H9 (cell line): ENCODE measurements at regions not wholly inside any gene's neighbourhood (a gene's known extent, or its start where the extent isn't known, plus 50 kb on each side); places are given as distances from the start of the nearest gene placed in this dataset.

Experiments used
- DNase-seq: peaks from one replicate; pipeline ENCODE4 v3.0.0-alpha.2; 2017
- H2AFZ ChIP-seq: one replicate; pipeline ENCODE4 v1.6.1; 2013; ENCODE audit warnings: mild to moderate bottlenecking, low read length, control low read depth, moderate library complexity
- H2AK5ac ChIP-seq: 2 replicates; pipeline ENCODE4 v1.6.1; 2013; ENCODE audit warnings: low read length, control low read depth, mixed read lengths; ENCODE audit not compliant: insufficient read length
- H2BK120ac ChIP-seq: one replicate; pipeline ENCODE4 v1.6.1; 2013; ENCODE audit warnings: low read depth, mild to moderate bottlenecking, low read length, control low read depth, inconsistent platforms; ENCODE audit not compliant: poor library complexity, severe bottlenecking
- H2BK12ac ChIP-seq: 2 replicates; pipeline ENCODE4 v1.6.1; 2013; ENCODE audit warnings: low read length, control low read depth, mixed read lengths, low read depth; ENCODE audit not compliant: insufficient read length
- H2BK15ac ChIP-seq: 2 replicates; pipeline ENCODE4 v1.6.1; 2013; ENCODE audit warnings: low read depth, low read length, control low read depth
- H2BK20ac ChIP-seq: one replicate; pipeline ENCODE4 v1.6.1; 2013; ENCODE audit warnings: low read depth, mild to moderate bottlenecking, low read length, control low read depth, inconsistent platforms; ENCODE audit not compliant: poor library complexity, severe bottlenecking
- H2BK5ac ChIP-seq: 2 replicates; pipeline ENCODE4 v1.6.1; 2013; ENCODE audit warnings: low read length, control low read depth, mixed read lengths; ENCODE audit not compliant: insufficient read length
- H3K14ac ChIP-seq: 2 replicates; pipeline ENCODE4 v1.6.1; 2013; ENCODE audit warnings: low read length, control low read depth; ENCODE audit not compliant: insufficient read depth
- H3K18ac ChIP-seq: 2 replicates; pipeline ENCODE4 v1.6.1; 2013; ENCODE audit warnings: low read depth, mild to moderate bottlenecking, mixed read lengths, low read length, control low read depth; ENCODE audit not compliant: insufficient read length
- H3K23ac ChIP-seq: 2 replicates; pipeline ENCODE4 v1.6.1; 2013; ENCODE audit warnings: low read length, control low read depth, mixed read lengths, low read depth; ENCODE audit not compliant: insufficient read length
- H3K23me2 ChIP-seq: 2 replicates; pipeline ENCODE4 v1.6.1; 2013; ENCODE audit warnings: low read depth, mild to moderate bottlenecking, mixed read lengths, low read length, control low read depth; ENCODE audit not compliant: insufficient read length, poor library complexity, severe bottlenecking
- H3K27ac ChIP-seq: 2 replicates; pipeline ENCODE4 v1.5.1; 2013; ENCODE audit warnings: low read length, control low read depth, mixed read lengths, low read depth; ENCODE audit not compliant: insufficient read length
- H3K27me3 ChIP-seq: 2 replicates; pipeline ENCODE4 v1.6.1; 2013; ENCODE audit warnings: low read length, control low read depth, inconsistent platforms; ENCODE audit not compliant: insufficient read depth
- H3K4ac ChIP-seq: 2 replicates; pipeline ENCODE4 v1.6.1; 2013; ENCODE audit warnings: low read depth, mild to moderate bottlenecking, control low read depth, inconsistent platforms, low read length, moderate library complexity
- H3K4me1 ChIP-seq: 2 replicates; pipeline ENCODE4 v1.6.1; 2013; ENCODE audit warnings: low read length, control low read depth, inconsistent platforms; ENCODE audit not compliant: insufficient read depth
- H3K4me2 ChIP-seq: 2 replicates; pipeline ENCODE4 v1.6.1; 2013; ENCODE audit warnings: low read length, control low read depth, mixed read lengths; ENCODE audit not compliant: insufficient read length, insufficient read depth
- H3K56ac ChIP-seq: 2 replicates; pipeline ENCODE4 v1.6.1; 2013; ENCODE audit warnings: low read depth, mild to moderate bottlenecking, mixed read lengths, low read length, control low read depth; ENCODE audit not compliant: insufficient read length
- H3K79me1 ChIP-seq: 2 replicates; pipeline ENCODE4 v1.6.1; 2013; ENCODE audit warnings: low read depth, mild to moderate bottlenecking, moderate library complexity, low read length, control low read depth, inconsistent platforms; ENCODE audit not compliant: insufficient read depth, poor library complexity, severe bottlenecking
- H3K79me2 ChIP-seq: 2 replicates; pipeline ENCODE4 v1.6.1; 2013; ENCODE audit warnings: low read length, control low read depth, inconsistent platforms; ENCODE audit not compliant: insufficient read depth
- H3K9ac ChIP-seq: 2 replicates; pipeline ENCODE4 v1.6.1; 2013; ENCODE audit warnings: low read length, control low read depth, mixed read lengths; ENCODE audit not compliant: insufficient read length; ENCODE audit errors: extremely low read depth
- H3K9me3 ChIP-seq: one replicate; pipeline ENCODE4 v1.6.1; 2013; ENCODE audit warnings: low read depth, low read length, inconsistent platforms; ENCODE audit not compliant: control insufficient read depth
- H3T11ph ChIP-seq: one replicate; pipeline ENCODE4 v1.6.1; 2013; ENCODE audit warnings: mild to moderate bottlenecking, low read length, control low read depth, inconsistent platforms
- H4K20me1 ChIP-seq: one replicate; pipeline ENCODE4 v1.6.1; 2013; ENCODE audit not compliant: control insufficient read depth, insufficient read length, insufficient read depth
- H4K5ac ChIP-seq: 2 replicates; pipeline ENCODE4 v1.6.1; 2013; ENCODE audit warnings: low read depth, mild to moderate bottlenecking, mixed read lengths, low read length, control low read depth; ENCODE audit not compliant: insufficient read length
- H4K8ac ChIP-seq: replicated peaks from 2 replicates; pipeline ENCODE4 v1.6.1; 2013; ENCODE audit warnings: low read length, control low read depth, mixed read lengths, low read depth; ENCODE audit not compliant: insufficient read length
- H4K91ac ChIP-seq: 2 replicates; pipeline ENCODE4 v1.6.1; 2013; ENCODE audit warnings: low read depth, mild to moderate bottlenecking, moderate library complexity, mixed read lengths, low read length, control low read depth; ENCODE audit not compliant: insufficient read length
- H3K27ac Mint-ChIP-seq, 3 experiments: 2 replicates in 2 of 3; 3 replicates in 1 of 3; pipeline ENCODE4 v1.8.0; 2020 to 2021; ENCODE audit warnings: mixed read lengths in 3 of 3, mild to moderate bottlenecking in 1 of 3, moderate library complexity in 1 of 3
- H3K27me3 Mint-ChIP-seq: 2 replicates; pipeline ENCODE4 v1.8.0; 2021; ENCODE audit warnings: low read depth, mild to moderate bottlenecking, moderate library complexity, mixed read lengths
- H3K36me3 Mint-ChIP-seq, 3 experiments: 2 replicates in 2 of 3; 3 replicates in 1 of 3; pipeline ENCODE4 v1.8.0; 2020 to 2021; ENCODE audit warnings: low read depth in 3 of 3, mixed read lengths in 3 of 3; ENCODE audit not compliant: insufficient read depth in 1 of 3
- H3K4me1 Mint-ChIP-seq, 2 experiments: 2 replicates each; pipeline ENCODE4 v1.8.0; 2020; ENCODE audit warnings: mixed read lengths in 2 of 2
- H3K4me3 Mint-ChIP-seq, 2 experiments: 2 replicates in 1 of 2; 3 replicates in 1 of 2; pipeline ENCODE4 v1.8.0; 2020 to 2021; ENCODE audit warnings: mild to moderate bottlenecking in 2 of 2, mixed read lengths in 2 of 2, moderate library complexity in 1 of 2
- H3K9me3 Mint-ChIP-seq, 2 experiments: 2 replicates in 1 of 2; 3 replicates in 1 of 2; pipeline ENCODE4 v1.8.0; 2020; ENCODE audit warnings: mild to moderate bottlenecking in 2 of 2, mixed read lengths in 2 of 2, moderate library complexity in 1 of 2
- WGBS: extraction: QIAGEN DNeasy Blood & Tissue Kit; methylation state at CpG from one replicate; pipeline ENCODE4 v1.1.7; 2013; ENCODE audit warnings: missing lambda C conversion rate, low lambda C conversion rate, mixed read lengths; ENCODE audit not compliant: insufficient read length; ENCODE audit errors: extremely low coverage; 5-methylcytosine and 5-hydroxymethylcytosine counted together
- TF ChIP-seq, protein P1 (sequence below): fragments of 200-600 bp; sonication (generic); conservative IDR thresholded peaks from 3 replicates; pipeline ENCODE4 v1.8.0; 2021; ENCODE audit warnings: antibody characterized with exemption, mild to moderate bottlenecking

- H2BK15ac ChIP-seq = no peak overlapping the region
- no peak overlapping the region for H3T11ph ChIP-seq
- no peak overlapping the region for H2AK5ac ChIP-seq
- H3K4me1 ChIP-seq = no peaks in the 10 kb centered on the region
- H3K9me3 Mint-ChIP-seq = no peaks in the 10 kb centered on the region
- H3K79me2 ChIP-seq = no peaks in the 10 kb centered on the region
- H3K4me2 ChIP-seq = no peak overlapping the region
- H3K27me3 ChIP-seq = no peaks in the 10 kb centered on the region
- no peak overlapping the region for H3K27ac Mint-ChIP-seq
- no peak overlapping the region for H3K14ac ChIP-seq
- H4K5ac ChIP-seq = no peak overlapping the region
- H3K36me3 Mint-ChIP-seq = no peaks in the 10 kb centered on the region
- H3K27ac ChIP-seq = no peak overlapping the region
- no peaks in the 10 kb centered on the region for H4K20me1 ChIP-seq
- H2BK5ac ChIP-seq = no peak overlapping the region
- H3K23me2 ChIP-seq = no peaks in the 10 kb centered on the region
- no peak overlapping the region for H2BK12ac ChIP-seq
- no peak overlapping the region for H2BK120ac ChIP-seq
- no peak overlapping the region for H3K4ac ChIP-seq
- no CpG with 5 or more reads among the region's 2 CpGs for WGBS
- no peak overlapping the region for H4K8ac ChIP-seq
- H3K27me3 Mint-ChIP-seq = peaks cover 11% of the 10 kb centered on the region
- H3K4me3 Mint-ChIP-seq = no peak overlapping the region
- H3K4me1 Mint-ChIP-seq = no peaks in the 10 kb centered on the region
- no peak overlapping the region for H3K18ac ChIP-seq
- no peak for DNase-seq
- H3K23ac ChIP-seq = no peak overlapping the region
- H3K9me3 ChIP-seq = no peaks in the 10 kb centered on the region
- no peak overlapping the region for H2BK20ac ChIP-seq
- TF ChIP-seq, protein P1, sequence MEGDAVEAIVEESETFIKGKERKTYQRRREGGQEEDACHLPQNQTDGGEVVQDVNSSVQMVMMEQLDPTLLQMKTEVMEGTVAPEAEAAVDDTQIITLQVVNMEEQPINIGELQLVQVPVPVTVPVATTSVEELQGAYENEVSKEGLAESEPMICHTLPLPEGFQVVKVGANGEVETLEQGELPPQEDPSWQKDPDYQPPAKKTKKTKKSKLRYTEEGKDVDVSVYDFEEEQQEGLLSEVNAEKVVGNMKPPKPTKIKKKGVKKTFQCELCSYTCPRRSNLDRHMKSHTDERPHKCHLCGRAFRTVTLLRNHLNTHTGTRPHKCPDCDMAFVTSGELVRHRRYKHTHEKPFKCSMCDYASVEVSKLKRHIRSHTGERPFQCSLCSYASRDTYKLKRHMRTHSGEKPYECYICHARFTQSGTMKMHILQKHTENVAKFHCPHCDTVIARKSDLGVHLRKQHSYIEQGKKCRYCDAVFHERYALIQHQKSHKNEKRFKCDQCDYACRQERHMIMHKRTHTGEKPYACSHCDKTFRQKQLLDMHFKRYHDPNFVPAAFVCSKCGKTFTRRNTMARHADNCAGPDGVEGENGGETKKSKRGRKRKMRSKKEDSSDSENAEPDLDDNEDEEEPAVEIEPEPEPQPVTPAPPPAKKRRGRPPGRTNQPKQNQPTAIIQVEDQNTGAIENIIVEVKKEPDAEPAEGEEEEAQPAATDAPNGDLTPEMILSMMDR = no peak
- no peak overlapping the region for H2AFZ ChIP-seq
- no peak overlapping the region for H4K91ac ChIP-seq
- H3K9ac ChIP-seq = no peak overlapping the region
- H3K56ac ChIP-seq = no peak overlapping the region
- no peaks in the 10 kb centered on the region for H3K79me1 ChIP-seq
These were observed 63.1 kb downstream of the PRSS23 start for GRCh38 chr11:86863476-86863875.
